H9 (cell line): ENCODE measurements at regions not wholly inside any gene's neighbourhood (a gene's known extent, or its start where the extent isn't known, plus 50 kb on each side); places are given as distances from the start of the nearest gene placed in this dataset.

Experiments
- DNase-seq: peaks from one replicate; pipeline ENCODE4 v3.0.0-alpha.2; 2017
- H2AFZ ChIP-seq: one replicate; pipeline ENCODE4 v1.6.1; 2013; ENCODE audit warnings: mild to moderate bottlenecking, low read length, control low read depth, moderate library complexity
- H2AK5ac ChIP-seq: 2 replicates; pipeline ENCODE4 v1.6.1; 2013; ENCODE audit warnings: low read length, control low read depth, mixed read lengths; ENCODE audit not compliant: insufficient read length
- H2BK120ac ChIP-seq: one replicate; pipeline ENCODE4 v1.6.1; 2013; ENCODE audit warnings: low read depth, mild to moderate bottlenecking, low read length, control low read depth, inconsistent platforms; ENCODE audit not compliant: poor library complexity, severe bottlenecking
- H2BK12ac ChIP-seq: 2 replicates; pipeline ENCODE4 v1.6.1; 2013; ENCODE audit warnings: low read length, control low read depth, mixed read lengths, low read depth; ENCODE audit not compliant: insufficient read length
- H2BK15ac ChIP-seq: 2 replicates; pipeline ENCODE4 v1.6.1; 2013; ENCODE audit warnings: low read depth, low read length, control low read depth
- H2BK20ac ChIP-seq: one replicate; pipeline ENCODE4 v1.6.1; 2013; ENCODE audit warnings: low read depth, mild to moderate bottlenecking, low read length, control low read depth, inconsistent platforms; ENCODE audit not compliant: poor library complexity, severe bottlenecking
- H2BK5ac ChIP-seq: 2 replicates; pipeline ENCODE4 v1.6.1; 2013; ENCODE audit warnings: low read length, control low read depth, mixed read lengths; ENCODE audit not compliant: insufficient read length
- H3K14ac ChIP-seq: 2 replicates; pipeline ENCODE4 v1.6.1; 2013; ENCODE audit warnings: low read length, control low read depth; ENCODE audit not compliant: insufficient read depth
- H3K18ac ChIP-seq: 2 replicates; pipeline ENCODE4 v1.6.1; 2013; ENCODE audit warnings: low read depth, mild to moderate bottlenecking, mixed read lengths, low read length, control low read depth; ENCODE audit not compliant: insufficient read length
- H3K23ac ChIP-seq: 2 replicates; pipeline ENCODE4 v1.6.1; 2013; ENCODE audit warnings: low read length, control low read depth, mixed read lengths, low read depth; ENCODE audit not compliant: insufficient read length
- H3K23me2 ChIP-seq: 2 replicates; pipeline ENCODE4 v1.6.1; 2013; ENCODE audit warnings: low read depth, mild to moderate bottlenecking, mixed read lengths, low read length, control low read depth; ENCODE audit not compliant: insufficient read length, poor library complexity, severe bottlenecking
- H3K27ac ChIP-seq: 2 replicates; pipeline ENCODE4 v1.5.1; 2013; ENCODE audit warnings: low read length, control low read depth, mixed read lengths, low read depth; ENCODE audit not compliant: insufficient read length
- H3K27me3 ChIP-seq: 2 replicates; pipeline ENCODE4 v1.6.1; 2013; ENCODE audit warnings: low read length, control low read depth, inconsistent platforms; ENCODE audit not compliant: insufficient read depth
- H3K4ac ChIP-seq: 2 replicates; pipeline ENCODE4 v1.6.1; 2013; ENCODE audit warnings: low read depth, mild to moderate bottlenecking, control low read depth, inconsistent platforms, low read length, moderate library complexity
- H3K4me1 ChIP-seq: 2 replicates; pipeline ENCODE4 v1.6.1; 2013; ENCODE audit warnings: low read length, control low read depth, inconsistent platforms; ENCODE audit not compliant: insufficient read depth
- H3K4me2 ChIP-seq: 2 replicates; pipeline ENCODE4 v1.6.1; 2013; ENCODE audit warnings: low read length, control low read depth, mixed read lengths; ENCODE audit not compliant: insufficient read length, insufficient read depth
- H3K56ac ChIP-seq: 2 replicates; pipeline ENCODE4 v1.6.1; 2013; ENCODE audit warnings: low read depth, mild to moderate bottlenecking, mixed read lengths, low read length, control low read depth; ENCODE audit not compliant: insufficient read length
- H3K79me1 ChIP-seq: 2 replicates; pipeline ENCODE4 v1.6.1; 2013; ENCODE audit warnings: low read depth, mild to moderate bottlenecking, moderate library complexity, low read length, control low read depth, inconsistent platforms; ENCODE audit not compliant: insufficient read depth, poor library complexity, severe bottlenecking
- H3K79me2 ChIP-seq: 2 replicates; pipeline ENCODE4 v1.6.1; 2013; ENCODE audit warnings: low read length, control low read depth, inconsistent platforms; ENCODE audit not compliant: insufficient read depth
- H3K9ac ChIP-seq: 2 replicates; pipeline ENCODE4 v1.6.1; 2013; ENCODE audit warnings: low read length, control low read depth, mixed read lengths; ENCODE audit not compliant: insufficient read length; ENCODE audit errors: extremely low read depth
- H3K9me3 ChIP-seq: one replicate; pipeline ENCODE4 v1.6.1; 2013; ENCODE audit warnings: low read depth, low read length, inconsistent platforms; ENCODE audit not compliant: control insufficient read depth
- H3T11ph ChIP-seq: one replicate; pipeline ENCODE4 v1.6.1; 2013; ENCODE audit warnings: mild to moderate bottlenecking, low read length, control low read depth, inconsistent platforms
- H4K20me1 ChIP-seq: one replicate; pipeline ENCODE4 v1.6.1; 2013; ENCODE audit not compliant: control insufficient read depth, insufficient read length, insufficient read depth
- H4K5ac ChIP-seq: 2 replicates; pipeline ENCODE4 v1.6.1; 2013; ENCODE audit warnings: low read depth, mild to moderate bottlenecking, mixed read lengths, low read length, control low read depth; ENCODE audit not compliant: insufficient read length
- H4K8ac ChIP-seq: replicated peaks from 2 replicates; pipeline ENCODE4 v1.6.1; 2013; ENCODE audit warnings: low read length, control low read depth, mixed read lengths, low read depth; ENCODE audit not compliant: insufficient read length
- H4K91ac ChIP-seq: 2 replicates; pipeline ENCODE4 v1.6.1; 2013; ENCODE audit warnings: low read depth, mild to moderate bottlenecking, moderate library complexity, mixed read lengths, low read length, control low read depth; ENCODE audit not compliant: insufficient read length
- H3K27ac Mint-ChIP-seq, 3 experiments: 2 replicates in 2 of 3; 3 replicates in 1 of 3; pipeline ENCODE4 v1.8.0; 2020 to 2021; ENCODE audit warnings: mixed read lengths in 3 of 3, mild to moderate bottlenecking in 1 of 3, moderate library complexity in 1 of 3
- H3K27me3 Mint-ChIP-seq: 2 replicates; pipeline ENCODE4 v1.8.0; 2021; ENCODE audit warnings: low read depth, mild to moderate bottlenecking, moderate library complexity, mixed read lengths
- H3K36me3 Mint-ChIP-seq, 3 experiments: 2 replicates in 2 of 3; 3 replicates in 1 of 3; pipeline ENCODE4 v1.8.0; 2020 to 2021; ENCODE audit warnings: low read depth in 3 of 3, mixed read lengths in 3 of 3; ENCODE audit not compliant: insufficient read depth in 1 of 3
- H3K4me1 Mint-ChIP-seq, 2 experiments: 2 replicates each; pipeline ENCODE4 v1.8.0; 2020; ENCODE audit warnings: mixed read lengths in 2 of 2
- H3K4me3 Mint-ChIP-seq, 2 experiments: 2 replicates in 1 of 2; 3 replicates in 1 of 2; pipeline ENCODE4 v1.8.0; 2020 to 2021; ENCODE audit warnings: mild to moderate bottlenecking in 2 of 2, mixed read lengths in 2 of 2, moderate library complexity in 1 of 2
- H3K9me3 Mint-ChIP-seq, 2 experiments: 2 replicates in 1 of 2; 3 replicates in 1 of 2; pipeline ENCODE4 v1.8.0; 2020; ENCODE audit warnings: mild to moderate bottlenecking in 2 of 2, mixed read lengths in 2 of 2, moderate library complexity in 1 of 2
- WGBS: extraction: QIAGEN DNeasy Blood & Tissue Kit; methylation state at CpG from one replicate; pipeline ENCODE4 v1.1.7; 2013; ENCODE audit warnings: missing lambda C conversion rate, low lambda C conversion rate, mixed read lengths; ENCODE audit not compliant: insufficient read length; ENCODE audit errors: extremely low coverage; 5-methylcytosine and 5-hydroxymethylcytosine counted together
- TF ChIP-seq, protein P1 (sequence below): fragments of 200-600 bp; sonication (generic); conservative IDR thresholded peaks from 3 replicates; pipeline ENCODE4 v1.8.0; 2021; ENCODE audit warnings: antibody characterized with exemption, mild to moderate bottlenecking

GRCh38 chr3:189449084-189449483 lies 182.1 kb upstream of the TP63 start:
- Histone ChIP-seq H3K79me2 (no peaks in the 10 kb centered on the region), H2BK5ac (no peak overlapping the region), H3K79me1 (no peaks in the 10 kb centered on the region), H3K4me2 (no peak overlapping the region), H3T11ph (no peak overlapping the region), H4K5ac (no peak overlapping the region), H2AK5ac (no peak overlapping the region), H3K14ac (no peak overlapping the region), H2BK15ac (no peak overlapping the region), H4K20me1 (no peaks in the 10 kb centered on the region), H3K9me3 (no peaks in the 10 kb centered on the region), H2AFZ (no peak overlapping the region), H2BK12ac (no peak overlapping the region), H3K18ac (no peak overlapping the region), H2BK120ac (no peak overlapping the region), H4K91ac (no peak overlapping the region), H3K27me3 (no peaks in the 10 kb centered on the region), H3K4ac (no peak overlapping the region), H2BK20ac (no peak overlapping the region), H3K23me2 (no peaks in the 10 kb centered on the region), H3K9ac (no peak overlapping the region), H3K23ac (no peak overlapping the region), H3K4me1 (peaks cover 2% of the 10 kb centered on the region; the same call in 1 of the 2 replicates), H4K8ac (no peak overlapping the region), H3K56ac (no peak overlapping the region), H3K27ac (no peak overlapping the region)
- Mint-ChIP-seq H3K36me3 (no peaks in the 10 kb centered on the region), H3K27me3 (no peaks in the 10 kb centered on the region), H3K27ac (no peak overlapping the region; a peak in 1 of 7 replicates), H3K4me3 (no peak overlapping the region), H3K9me3 (no peaks in the 10 kb centered on the region), H3K4me1 (peaks cover 14 to 17% of the 10 kb centered on the region in 2 experiments)
- no peak for DNase-seq
- WGBS: no CpG with 5 or more reads among the region's 1 CpG
- TF ChIP-seq, protein P1, sequence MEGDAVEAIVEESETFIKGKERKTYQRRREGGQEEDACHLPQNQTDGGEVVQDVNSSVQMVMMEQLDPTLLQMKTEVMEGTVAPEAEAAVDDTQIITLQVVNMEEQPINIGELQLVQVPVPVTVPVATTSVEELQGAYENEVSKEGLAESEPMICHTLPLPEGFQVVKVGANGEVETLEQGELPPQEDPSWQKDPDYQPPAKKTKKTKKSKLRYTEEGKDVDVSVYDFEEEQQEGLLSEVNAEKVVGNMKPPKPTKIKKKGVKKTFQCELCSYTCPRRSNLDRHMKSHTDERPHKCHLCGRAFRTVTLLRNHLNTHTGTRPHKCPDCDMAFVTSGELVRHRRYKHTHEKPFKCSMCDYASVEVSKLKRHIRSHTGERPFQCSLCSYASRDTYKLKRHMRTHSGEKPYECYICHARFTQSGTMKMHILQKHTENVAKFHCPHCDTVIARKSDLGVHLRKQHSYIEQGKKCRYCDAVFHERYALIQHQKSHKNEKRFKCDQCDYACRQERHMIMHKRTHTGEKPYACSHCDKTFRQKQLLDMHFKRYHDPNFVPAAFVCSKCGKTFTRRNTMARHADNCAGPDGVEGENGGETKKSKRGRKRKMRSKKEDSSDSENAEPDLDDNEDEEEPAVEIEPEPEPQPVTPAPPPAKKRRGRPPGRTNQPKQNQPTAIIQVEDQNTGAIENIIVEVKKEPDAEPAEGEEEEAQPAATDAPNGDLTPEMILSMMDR: no peak
